Mesenchymal stem cell (in vitro differentiated cells and primary cell): ENCODE measurements at regions not wholly inside any gene's neighbourhood (a gene's known extent, or its start where the extent isn't known, plus 50 kb on each side); places are given as distances from the start of the nearest gene placed in this dataset.

Experiments
- DNase-seq: peaks from one replicate; pipeline ENCODE4 v3.0.0-alpha.2; 2013
- H2AFZ ChIP-seq: one replicate; pipeline ENCODE4 v1.6.1; 2013; ENCODE audit warnings: low read depth, mild to moderate bottlenecking, control low read depth, inconsistent platforms, low read length, moderate library complexity
- H2AK5ac ChIP-seq: 2 replicates; pipeline ENCODE4 v1.6.1; 2013; ENCODE audit warnings: low read length, moderate library complexity, mild to moderate bottlenecking, inconsistent platforms; ENCODE audit not compliant: severe bottlenecking
- H2BK120ac ChIP-seq: one replicate; pipeline ENCODE4 v1.6.1; 2013; ENCODE audit warnings: low read depth, mild to moderate bottlenecking, inconsistent platforms, low read length, moderate library complexity
- H2BK12ac ChIP-seq, 2 experiments: one replicate each; pipeline ENCODE4 v1.6.1; 2013; ENCODE audit warnings: inconsistent platforms in 2 of 2, low read length in 2 of 2, mild to moderate bottlenecking in 2 of 2, moderate library complexity in 2 of 2, control low read depth in 1 of 2
- H2BK15ac ChIP-seq: one replicate; pipeline ENCODE4 v1.6.1; 2013; ENCODE audit warnings: mild to moderate bottlenecking, low read depth, inconsistent platforms; ENCODE audit not compliant: poor library complexity, severe bottlenecking
- H2BK5ac ChIP-seq: 2 replicates; pipeline ENCODE4 v1.6.1; 2013; ENCODE audit warnings: low read depth, mild to moderate bottlenecking, low read length, control low read depth, inconsistent platforms; ENCODE audit not compliant: poor library complexity, severe bottlenecking
- H3K14ac ChIP-seq, 2 experiments: one replicate each; pipeline ENCODE4 v1.6.1; 2013; ENCODE audit warnings: inconsistent platforms in 2 of 2, low read length in 2 of 2, control low read depth in 1 of 2, mild to moderate bottlenecking in 1 of 2, moderate library complexity in 1 of 2
- H3K18ac ChIP-seq, 2 experiments: one replicate each; pipeline ENCODE4 v1.6.1; 2013; ENCODE audit warnings: inconsistent platforms in 2 of 2, low read length in 2 of 2, control low read depth in 1 of 2, low read depth in 1 of 2, mild to moderate bottlenecking in 1 of 2
- H3K23ac ChIP-seq, 2 experiments: one replicate each; pipeline ENCODE4 v1.6.1; 2013; ENCODE audit warnings: inconsistent platforms in 2 of 2, low read length in 2 of 2, mild to moderate bottlenecking in 2 of 2, moderate library complexity in 2 of 2, control low read depth in 1 of 2
- H3K27ac ChIP-seq: 2 replicates; pipeline ENCODE4 v1.5.1; 2013; ENCODE audit warnings: mild to moderate bottlenecking, moderate library complexity, low read length, control low read depth, inconsistent platforms; ENCODE audit not compliant: poor library complexity, severe bottlenecking
- H3K27me3 ChIP-seq, 2 experiments: 2 replicates each; pipeline versions ENCODE4 v1.6.1 to v1.7.0; 2013; ENCODE audit warnings: low read length in 2 of 2, mild to moderate bottlenecking in 2 of 2, moderate library complexity in 2 of 2, control low read depth in 1 of 2, inconsistent platforms in 1 of 2; ENCODE audit not compliant: control insufficient read depth in 1 of 2, insufficient read depth in 1 of 2
- H3K36me3 ChIP-seq, 2 experiments: 2 replicates each; pipeline versions ENCODE4 v1.6.1 to v1.7.0; 2013; ENCODE audit warnings: low read length in 2 of 2, control low read depth in 1 of 2, inconsistent platforms in 1 of 2, low read depth in 1 of 2, mild to moderate bottlenecking in 1 of 2; ENCODE audit not compliant: insufficient read depth in 2 of 2, control insufficient read depth in 1 of 2
- H3K4ac ChIP-seq, 2 experiments: one replicate each; pipeline ENCODE4 v1.6.1; 2013; ENCODE audit warnings: inconsistent platforms in 2 of 2, low read length in 2 of 2, mild to moderate bottlenecking in 2 of 2, moderate library complexity in 2 of 2, control low read depth in 1 of 2, low read depth in 1 of 2
- H3K4me1 ChIP-seq: 2 replicates; pipeline ENCODE4 v1.6.1; 2013; ENCODE audit warnings: low read depth, low read length, control low read depth; ENCODE audit not compliant: control insufficient read depth, insufficient read depth
- H3K4me2 ChIP-seq: 2 replicates; pipeline ENCODE4 v1.6.1; 2013; ENCODE audit warnings: low read length, mild to moderate bottlenecking, inconsistent platforms; ENCODE audit not compliant: poor library complexity, severe bottlenecking
- H3K4me3 ChIP-seq, 2 experiments: 2 replicates each; pipeline versions ENCODE4 v1.5.1 to v1.7.0; 2013; ENCODE audit warnings: low read length in 2 of 2, mild to moderate bottlenecking in 2 of 2, control low read depth in 1 of 2, low read depth in 1 of 2; ENCODE audit not compliant: insufficient read depth in 1 of 2
- H3K79me1 ChIP-seq: replicated peaks from 2 replicates; pipeline ENCODE4 v1.6.1; 2013; ENCODE audit warnings: mild to moderate bottlenecking, control low read depth, low read length, inconsistent platforms; ENCODE audit not compliant: poor library complexity, severe bottlenecking
- H3K9ac ChIP-seq: 2 replicates; pipeline ENCODE4 v1.7.0; 2013; ENCODE audit warnings: mild to moderate bottlenecking, low read length, moderate library complexity
- H3K9me3 ChIP-seq: 2 replicates; pipeline ENCODE4 v1.7.0; 2013; ENCODE audit warnings: mild to moderate bottlenecking, low read length; ENCODE audit not compliant: control insufficient read depth
- H4K8ac ChIP-seq: one replicate; pipeline ENCODE4 v1.6.1; 2013; ENCODE audit warnings: inconsistent platforms, mild to moderate bottlenecking, low read length, moderate library complexity
- H4K91ac ChIP-seq: one replicate; pipeline ENCODE4 v1.6.1; 2013; ENCODE audit warnings: mild to moderate bottlenecking, low read length, inconsistent platforms
- WGBS: methylation state at CpG from one replicate; pipeline ENCODE4 v1.1.7; 2013; ENCODE audit warnings: mixed read lengths; 5-methylcytosine and 5-hydroxymethylcytosine counted together

DNA sequence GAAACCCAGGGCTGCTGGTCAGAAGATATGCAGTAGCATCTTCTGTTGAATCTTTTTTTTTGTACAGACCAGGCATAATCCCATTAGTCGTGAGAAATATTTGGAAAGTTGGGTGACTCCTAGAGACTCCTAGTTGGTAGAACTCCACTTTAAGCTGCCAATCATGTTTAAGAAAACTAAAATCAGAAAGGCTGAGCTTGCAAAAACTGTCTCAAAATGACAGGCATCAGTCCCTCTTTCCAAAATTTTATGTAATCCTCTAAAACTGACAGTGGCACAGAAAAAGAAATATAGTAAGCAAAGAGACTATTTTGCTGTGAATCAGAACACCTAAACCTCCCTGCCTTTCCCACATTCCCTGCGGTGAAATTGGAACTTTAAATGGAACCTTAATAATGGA is 568.5 kb downstream of the CCSER2 start:
- H2BK5ac ChIP-seq, result no peak overlapping the region
- no peaks in the 10 kb centered on the region for H3K4me1 ChIP-seq
- DNase-seq, result no peak
- H3K27ac ChIP-seq, result no peak overlapping the region
- no peak overlapping the region for H2AFZ ChIP-seq
- H3K14ac ChIP-seq, result no peak overlapping the region
- no peaks in the 10 kb centered on the region for H3K36me3 ChIP-seq
- H3K9ac ChIP-seq, result no peak overlapping the region
- H3K4me3 ChIP-seq, result no peak overlapping the region
- no peaks in the 10 kb centered on the region for H3K27me3 ChIP-seq
- H3K79me1 ChIP-seq, result no peaks in the 10 kb centered on the region
- H2BK15ac ChIP-seq, result no peak overlapping the region
- no peak overlapping the region for H3K18ac ChIP-seq
- H3K4ac ChIP-seq, result no peak overlapping the region
- no peak overlapping the region for H2BK120ac ChIP-seq
- no peak overlapping the region for H2BK12ac ChIP-seq
- no peak overlapping the region for H4K91ac ChIP-seq
- H4K8ac ChIP-seq, result no peak overlapping the region
- no peak overlapping the region for H3K23ac ChIP-seq
- 79% methylated on average over 2 of the region's 2 CpGs for WGBS
- H3K9me3 ChIP-seq, result no peaks in the 10 kb centered on the region
- H2AK5ac ChIP-seq, result no peak overlapping the region
- H3K4me2 ChIP-seq, result no peak overlapping the region

DNA sequence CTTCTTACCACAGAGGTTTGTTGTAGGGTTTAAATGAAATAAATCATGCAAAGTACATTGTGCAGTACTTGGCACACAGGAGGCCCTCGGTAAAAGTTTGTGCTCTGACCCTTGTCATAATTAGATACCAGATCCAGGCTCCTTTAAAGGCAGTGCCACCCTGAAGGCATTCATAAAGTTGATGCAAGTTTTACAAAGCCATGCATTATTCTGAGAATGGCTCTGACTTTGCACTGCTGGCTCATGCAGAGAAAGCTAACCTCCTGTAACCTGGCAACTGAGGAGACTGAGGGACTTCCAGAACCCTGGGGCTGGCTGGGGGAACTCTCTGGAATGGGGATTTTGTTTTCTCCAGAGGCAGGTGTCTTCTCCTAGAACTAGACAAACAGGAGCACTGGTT is 570.9 kb downstream of the CCSER2 start:
- Histone ChIP-seq H3K79me1 (no peaks in the 10 kb centered on the region), H3K27me3 (no peaks in the 10 kb centered on the region), H4K8ac (no peak overlapping the region), H4K91ac (no peak overlapping the region), H3K4me1 (no peaks in the 10 kb centered on the region), H3K9ac (no peak overlapping the region), H2AFZ (no peak overlapping the region), H2BK5ac (no peak overlapping the region), H3K18ac (no peak overlapping the region), H3K4me3 (no peak overlapping the region), H2AK5ac (no peak overlapping the region), H3K4me2 (no peak overlapping the region), H2BK120ac (no peak overlapping the region), H3K27ac (no peak overlapping the region), H3K9me3 (no peaks in the 10 kb centered on the region), H3K4ac (no peak overlapping the region), H3K14ac (no peak overlapping the region), H2BK12ac (no peak overlapping the region), H3K36me3 (no peaks in the 10 kb centered on the region), H2BK15ac (no peak overlapping the region), H3K23ac (no peak overlapping the region)
- no peak for DNase-seq
- 58% methylated on average over 1 of the region's 1 CpG for WGBS

DNA sequence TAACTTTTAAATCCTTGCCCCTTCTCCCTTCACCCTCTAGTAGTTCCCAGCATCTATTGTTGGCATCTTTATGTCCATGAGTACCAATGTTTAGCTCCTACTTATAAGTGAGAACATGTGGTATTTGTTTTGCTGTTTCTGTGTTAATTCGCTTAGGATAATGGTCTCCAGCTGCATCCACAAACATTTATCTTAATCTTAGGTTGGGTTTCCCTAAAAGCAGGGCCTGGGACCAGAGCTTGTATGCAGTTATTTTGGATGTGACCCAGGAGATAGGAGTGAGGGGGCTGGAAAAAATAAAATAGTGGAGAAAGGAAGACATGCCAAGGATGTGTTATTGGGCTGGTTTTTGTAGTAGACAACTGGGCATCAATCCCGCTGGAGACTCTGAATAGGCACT is 571.8 kb downstream of the CCSER2 start:
- H2AFZ ChIP-seq, result no peak overlapping the region
- no peaks in the 10 kb centered on the region for H3K9me3 ChIP-seq
- H3K27ac ChIP-seq, result no peak overlapping the region
- WGBS, result no CpG with 5 or more reads among the region's 2 CpGs
- no peaks in the 10 kb centered on the region for H3K36me3 ChIP-seq
- H3K79me1 ChIP-seq, result no peaks in the 10 kb centered on the region
- no peak overlapping the region for H2AK5ac ChIP-seq
- no peak overlapping the region for H3K9ac ChIP-seq
- no peak for DNase-seq
- no peak overlapping the region for H3K4me3 ChIP-seq
- H3K18ac ChIP-seq, result no peak overlapping the region
- no peak overlapping the region for H2BK120ac ChIP-seq
- H3K4ac ChIP-seq, result no peak overlapping the region
- no peaks in the 10 kb centered on the region for H3K4me1 ChIP-seq
- no peak overlapping the region for H2BK5ac ChIP-seq
- no peaks in the 10 kb centered on the region for H3K27me3 ChIP-seq
- H2BK12ac ChIP-seq, result no peak overlapping the region
- H3K4me2 ChIP-seq, result no peak overlapping the region
- H3K14ac ChIP-seq, result no peak overlapping the region
- no peak overlapping the region for H2BK15ac ChIP-seq
- H3K23ac ChIP-seq, result no peak overlapping the region
- H4K91ac ChIP-seq, result no peak overlapping the region
- H4K8ac ChIP-seq, result no peak overlapping the region

DNA sequence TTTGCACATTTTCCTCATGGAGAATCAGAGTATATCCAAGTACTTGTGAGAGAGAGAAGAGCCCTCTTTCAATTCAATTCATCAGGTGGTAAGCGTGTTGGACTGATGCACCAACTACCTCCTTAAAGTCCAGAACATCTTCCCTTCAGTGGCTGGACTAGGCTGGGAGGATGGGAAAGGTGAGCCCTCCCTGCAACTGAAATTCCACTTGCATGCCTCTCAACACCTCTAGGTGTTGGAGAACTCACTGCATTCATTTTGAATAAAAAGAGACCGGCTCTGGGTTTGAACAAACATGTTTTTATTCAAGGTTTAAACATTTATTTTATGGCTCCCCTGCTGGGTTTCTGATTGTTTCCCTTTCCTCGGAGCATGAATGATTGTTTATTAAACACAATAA is 573.5 kb downstream of the CCSER2 start:
- Histone ChIP-seq H3K36me3 (no peaks in the 10 kb centered on the region), H4K91ac (no peak overlapping the region), H3K18ac (no peak overlapping the region), H3K9me3 (no peaks in the 10 kb centered on the region), H2BK5ac (no peak overlapping the region), H3K4ac (no peak overlapping the region), H2AK5ac (no peak overlapping the region), H2BK15ac (no peak overlapping the region), H3K27me3 (no peaks in the 10 kb centered on the region), H3K4me2 (no peak overlapping the region), H3K14ac (no peak overlapping the region), H4K8ac (no peak overlapping the region), H3K4me3 (no peak overlapping the region), H3K79me1 (no peaks in the 10 kb centered on the region), H2BK120ac (no peak overlapping the region), H3K23ac (no peak overlapping the region), H2BK12ac (no peak overlapping the region), H3K9ac (no peak overlapping the region), H2AFZ (no peak overlapping the region), H3K4me1 (no peaks in the 10 kb centered on the region), H3K27ac (no peak overlapping the region)
- WGBS, result 60% methylated on average over 1 of the region's 3 CpGs
- no peak for DNase-seq
